Lower leg skin (tissue), 3 donors: ENCODE measurements at regions not wholly inside any gene's neighbourhood (a gene's known extent, or its start where the extent isn't known, plus 50 kb on each side); places are given as distances from the start of the nearest gene placed in this dataset.

Source experiments
- CTCF ChIP-seq, 3 donors: fragments of 450-650 bp; IDR thresholded peaks; one replicate each; pipeline ENCODE4 v1.5.1; 2016; ENCODE audit warnings: antibody characterized with exemption in 3 of 3, mild to moderate bottlenecking in 3 of 3, moderate library complexity in 2 of 3
- POLR2A ChIP-seq, 2 donors: fragments of 450-650 bp; IDR thresholded peaks; one replicate each; pipeline ENCODE4 v1.6.1; 2016 to 2017; ENCODE audit warnings: antibody characterized with exemption in 2 of 2, mild to moderate bottlenecking in 1 of 2, moderate library complexity in 1 of 2

- no peak for TF ChIP-seq CTCF (IDR thresholded peaks at IDR 0.05)
- no peak for TF ChIP-seq POLR2A (IDR thresholded peaks at IDR 0.05)
Observed at GRCh38 chr2:120832296-120833070, 96.8 kb downstream of the GLI2 start.
